NCI-H1930 (cell line): ENCODE measurements at regions not wholly inside any gene's neighbourhood (a gene's known extent, or its start where the extent isn't known, plus 50 kb on each side); places are given as distances from the start of the nearest gene placed in this dataset.

Experiments used
- DNase-seq, 2 experiments: peaks; one replicate each; lab custom pipeline; 2025; lab: John Stamatoyannopoulos, UW

GRCh38 chr6:147621263-147621662 lies 112.8 kb downstream of the SAMD5 start:
- DNase-seq: no peak

GRCh38 chr6:147621961-147622360 lies 113.5 kb downstream of the SAMD5 start:
- no peak for DNase-seq

- no peak for DNase-seq
These were observed 116.5 kb downstream of the SAMD5 start for GRCh38 chr6:147624946-147625515.

- no peak for DNase-seq
These were observed 117.5 kb downstream of the SAMD5 start for GRCh38 chr6:147625946-147626345.

GRCh38 chr6:147627411-147627810 lies 118.9 kb downstream of the SAMD5 start:
- DNase-seq: no peak

GRCh38 chr6:147633191-147633590 lies 124.7 kb downstream of the SAMD5 start:
- no peak for DNase-seq

GRCh38 chr6:147637620-147638195 lies 129.2 kb downstream of the SAMD5 start:
- DNase-seq: no peak

- DNase-seq: no peak
These were observed 130.8 kb downstream of the SAMD5 start for GRCh38 chr6:147639279-147639678.

- DNase-seq: no peak
These were observed 132.1 kb downstream of the SAMD5 start for GRCh38 chr6:147640606-147641005.

GRCh38 chr6:147641511-147641910 lies 133.0 kb downstream of the SAMD5 start:
- no peak for DNase-seq

- DNase-seq: no peak
These were observed 134.0 kb downstream of the SAMD5 start for GRCh38 chr6:147642458-147642857.

GRCh38 chr6:147643341-147644200 lies 135.1 kb downstream of the SAMD5 start:
- no peak for DNase-seq

GRCh38 chr6:147648916-147649315 lies 140.4 kb downstream of the SAMD5 start:
- no peak for DNase-seq

- no peak for DNase-seq
These were observed 143.0 kb downstream of the SAMD5 start for GRCh38 chr6:147651249-147652063.

GRCh38 chr6:147653631-147654030 lies 145.1 kb downstream of the SAMD5 start:
- DNase-seq: no peak

- no peak for DNase-seq
These were observed 145.8 kb downstream of the SAMD5 start for GRCh38 chr6:147654103-147654845.

- no peak for DNase-seq
These were observed 152.1 kb downstream of the SAMD5 start for GRCh38 chr6:147660334-147661311.

- DNase-seq: no peak
These were observed 154.2 kb downstream of the SAMD5 start for GRCh38 chr6:147662646-147663045.

GRCh38 chr6:147664092-147664491 lies 155.6 kb downstream of the SAMD5 start:
- no peak for DNase-seq

- DNase-seq: no peak
These were observed 157.8 kb downstream of the SAMD5 start for GRCh38 chr6:147666255-147666654.
